PC-9 (cell line): ENCODE measurements at regions not wholly inside any gene's neighbourhood (a gene's known extent, or its start where the extent isn't known, plus 50 kb on each side); places are given as distances from the start of the nearest gene placed in this dataset.

ENCODE experiments used
- BruUV-seq: library from RNA; stranded (reverse); fragments of 400-500 nt; replicated peaks from 2 replicates; lab custom pipeline; 2021; lab: Mats Ljungman, UMichigan
- CTCF ChIA-PET: fragments of 300-600 bp; sonication (Branson Sonifier 250); formaldehyde crosslinking; loops from one replicate; lab custom pipeline; 2022; ENCODE audit warnings: antibody characterized with exemption; lab: Charles Lee
- POLR2A ChIA-PET: fragments of 300-600 bp; sonication (Branson Sonifier 250); formaldehyde crosslinking; loops from one replicate; lab custom pipeline; 2022; ENCODE audit warnings: antibody characterized with exemption; ENCODE audit not compliant: unreplicated experiment; lab: Charles Lee
- DNase-seq, 2 experiments: peaks; one replicate each; pipeline versions ENCODE4 v3.0.0 to v3.0.0-alpha.2; 2015 to 2022; ENCODE audit warnings: mixed read lengths in 1 of 2
- H2AFZ ChIP-seq: fragments of 200-600 bp; sonication (generic); 2 replicates; pipeline ENCODE4 v1.8.1; 2017; ENCODE audit warnings: antibody characterized with exemption
- H3F3A ChIP-seq: fragments of 200-600 bp; sonication (generic); 2 replicates; pipeline ENCODE4 v1.8.1; 2017; ENCODE audit warnings: antibody characterized with exemption, mild to moderate bottlenecking, low read depth; ENCODE audit not compliant: insufficient read depth
- H3K27ac ChIP-seq: fragments of 200-600 bp; sonication (generic); 2 replicates; pipeline ENCODE4 v1.6.1; 2016; ENCODE audit warnings: mixed run types
- H3K27me3 ChIP-seq: fragments of 200-600 bp; sonication (generic); 2 replicates; pipeline ENCODE4 v1.6.1; 2016; ENCODE audit warnings: low read depth, mixed run types; ENCODE audit not compliant: insufficient read depth
- H3K36me3 ChIP-seq: fragments of 200-600 bp; sonication (generic); 2 replicates; pipeline ENCODE4 v1.6.1; 2016; ENCODE audit warnings: low read depth, mixed run types
- H3K4me1 ChIP-seq: fragments of 200-600 bp; sonication (generic); replicated peaks from 2 replicates; pipeline ENCODE4 v1.6.1; 2016; ENCODE audit warnings: mixed run types; ENCODE audit not compliant: insufficient read depth
- H3K4me2 ChIP-seq: fragments of 200-600 bp; sonication (generic); 2 replicates; pipeline ENCODE4 v1.6.1; 2017; ENCODE audit warnings: mixed run types
- H3K4me3 ChIP-seq: fragments of 200-600 bp; sonication (generic); 2 replicates; pipeline ENCODE4 v1.6.1; 2016; ENCODE audit warnings: mixed run types
- H3K79me2 ChIP-seq: fragments of 200-600 bp; sonication (generic); 2 replicates; pipeline ENCODE4 v1.6.1; 2017; ENCODE audit warnings: low read depth, mixed run types
- H3K9me2 ChIP-seq: fragments of 200-600 bp; sonication (generic); 2 replicates; pipeline ENCODE4 v1.8.1; 2017; ENCODE audit warnings: mild to moderate bottlenecking; ENCODE audit not compliant: insufficient read depth
- H3K9me3 ChIP-seq: fragments of 200-600 bp; sonication (generic); 2 replicates; pipeline ENCODE4 v1.8.1; 2016; ENCODE audit warnings: low read depth; ENCODE audit not compliant: insufficient read depth
- H4K20me1 ChIP-seq: fragments of 200-600 bp; sonication (generic); 2 replicates; pipeline ENCODE4 v1.8.1; 2017; ENCODE audit not compliant: insufficient read depth
- CTCF ChIP-seq: fragments of 200-600 bp; sonication (generic); conservative IDR thresholded peaks from 2 replicates; pipeline ENCODE4 v1.6.1; 2017; ENCODE audit warnings: mixed run types, antibody characterized with exemption, mild to moderate bottlenecking, moderate library complexity
- EZH2 ChIP-seq: fragments of 200-600 bp; sonication (generic); IDR thresholded peaks from 2 replicates; pipeline ENCODE4 v1.8.0; 2017; ENCODE audit warnings: antibody characterized with exemption, low read depth
- intact Hi-C: fragments of 100-400 bp; cut with micrococcal nuclease; formaldehyde crosslinking; loops from one replicate; pipeline ENCODE4 v1.10.0; 2022; ENCODE audit not compliant: unreplicated experiment

GRCh38 chr1:181429462-181429861 lies 53.9 kb upstream of the CACNA1E start:
- BruUV-seq, result no TSS peak
- TF ChIP-seq CTCF (no peak), EZH2 (no peak)
- Histone ChIP-seq H3F3A (no peaks in the 10 kb centered on the region), H3K27me3 (peaks cover 24% of the 10 kb centered on the region; the same call in 1 of the 2 replicates), H3K9me2 (no peaks in the 10 kb centered on the region), H3K4me3 (no peak overlapping the region), H3K9me3 (no peaks in the 10 kb centered on the region), H3K4me2 (no peak overlapping the region), H3K4me1 (no peaks in the 10 kb centered on the region), H3K36me3 (no peaks in the 10 kb centered on the region), H3K79me2 (no peaks in the 10 kb centered on the region), H4K20me1 (no peaks in the 10 kb centered on the region), H2AFZ (no peak overlapping the region), H3K27ac (no peak overlapping the region)
- DNase-seq, result no peak
- intact Hi-C loops, result loop anchor here (5.0 kb wide), 1 partner anchor 912 kb away; no protein-coding TSS in a partner anchor
- POLR2A ChIA-PET, result no interaction called here
- CTCF ChIA-PET, result no interaction called here

GRCh38 chr1:181430015-181430885 lies 53.1 kb upstream of the CACNA1E start:
- intact Hi-C loops, result no loop called here
- Histone ChIP-seq H3K27ac (no peak overlapping the region), H3K9me3 (no peaks in the 10 kb centered on the region), H3K4me2 (no peak overlapping the region), H3K36me3 (no peaks in the 10 kb centered on the region), H3K79me2 (no peaks in the 10 kb centered on the region), H3K27me3 (peaks cover 24% of the 10 kb centered on the region; the same call in 1 of the 2 replicates), H3K4me3 (no peak overlapping the region), H2AFZ (no peak overlapping the region), H4K20me1 (no peaks in the 10 kb centered on the region), H3K9me2 (no peaks in the 10 kb centered on the region), H3F3A (no peaks in the 10 kb centered on the region), H3K4me1 (no peaks in the 10 kb centered on the region)
- TF ChIP-seq EZH2, result no peak
- TF ChIP-seq CTCF, result no peak
- ChIA-PET POLR2A (no interaction called here), CTCF (no interaction called here)
- BruUV-seq, result no TSS peak
- no peak for DNase-seq
